Spleen (tissue), 11 donors: ENCODE measurements at regions not wholly inside any gene's neighbourhood (a gene's known extent, or its start where the extent isn't known, plus 50 kb on each side); places are given as distances from the start of the nearest gene placed in this dataset.

ENCODE experiments used
- DNase-seq: peaks from one replicate; pipeline ENCODE4 v3.0.0-alpha.2; 2020
- H3K27ac ChIP-seq, 8 donors: fragments of 200-600 bp; sonication (generic) in 7 of 8; 1 replicate in 4 of 8; 2 replicates in 4 of 8; pipeline versions ENCODE4 v1.5.0 to v1.8.0; 2016 to 2021; ENCODE audit warnings: inconsistent platforms in 4 of 8, mild to moderate bottlenecking in 4 of 8, moderate library complexity in 1 of 8
- H3K27me3 ChIP-seq, 7 donors: fragments of 200-600 bp; sonication (generic) in 6 of 7; replicated peaks in 1 of 7; 1 replicate in 4 of 7; 2 replicates in 3 of 7; pipeline versions ENCODE4 v1.5.0 to v1.8.0; 2016 to 2021; ENCODE audit warnings: inconsistent platforms in 3 of 7, mild to moderate bottlenecking in 1 of 7
- H3K36me3 ChIP-seq, 6 donors: fragments of 200-600 bp; sonication (generic) in 5 of 6; 1 replicate in 4 of 6; 2 replicates in 2 of 6; pipeline versions ENCODE4 v1.5.0 to v1.8.0; 2016 to 2021; ENCODE audit warnings: inconsistent platforms in 2 of 6
- H3K4me1 ChIP-seq, 6 donors: fragments of 200-600 bp; sonication (generic) in 5 of 6; 1 replicate in 3 of 6; 2 replicates in 3 of 6; pipeline versions ENCODE4 v1.5.0 to v1.8.0; 2016 to 2021; ENCODE audit warnings: inconsistent platforms in 3 of 6
- H3K4me3 ChIP-seq, 8 donors: fragments of 200-600 bp; sonication (generic) in 7 of 8; 1 replicate in 4 of 8; 2 replicates in 4 of 8; pipeline versions ENCODE4 v1.5.0 to v1.8.0; 2016 to 2021; ENCODE audit warnings: inconsistent platforms in 4 of 8, mild to moderate bottlenecking in 4 of 8, moderate library complexity in 2 of 8
- H3K9me3 ChIP-seq, 8 donors: fragments of 200-600 bp; sonication (generic) in 7 of 8; 1 replicate in 4 of 8; 2 replicates in 4 of 8; pipeline versions ENCODE4 v1.5.0 to v1.8.0; 2016 to 2021; ENCODE audit warnings: inconsistent platforms in 4 of 8
- CTCF ChIP-seq, 11 experiments: fragments of 200-600 bp in 7 of 11; fragments of 450-650 bp in 4 of 11; sonication (generic) in 4 of 11; IDR thresholded peaks in 8 of 11; conservative IDR thresholded peaks in 3 of 11; 1 replicate in 7 of 11; 2 replicates in 4 of 11; pipeline versions ENCODE4 v1.4.0 to v1.8.0; 2016 to 2021; ENCODE audit warnings: antibody characterized with exemption in 11 of 11, inconsistent platforms in 4 of 11, mild to moderate bottlenecking in 1 of 11
- POLR2A ChIP-seq, 3 donors: fragments of 450-650 bp; IDR thresholded peaks; one replicate each; pipeline ENCODE4 v1.5.1; 2017; ENCODE audit warnings: antibody characterized with exemption in 3 of 3, mild to moderate bottlenecking in 1 of 3
- POLR2AphosphoS5 ChIP-seq, 3 donors: sonication (generic); formaldehyde crosslinking; IDR thresholded peaks; one replicate each; pipeline ENCODE4 v1.5.1; 2017; ENCODE audit warnings: antibody characterized with exemption in 3 of 3
- WGBS, 5 donors: extraction: QIAGEN DNeasy Blood & Tissue Kit in 3 of 5; methylation state at CpG; one replicate each; pipeline versions ENCODE4 v1.1.5 to v1.1.7; 2013 to 2018; 5-methylcytosine and 5-hydroxymethylcytosine counted together
- intact Hi-C: fragments of 100-400 bp; cut with DNase I; formaldehyde crosslinking; loops from one replicate; pipeline ENCODE4 v1.15.0; 2023; ENCODE audit warnings: low total_unique reads
- donor health status: healthy with polysubstance abuse.
- donor health status: DM: no; HTN: no; CAD: no; lungs with moderate emphysema.
- donor health status: DM: no; HTN: no; CAD: no.
- donor health status: Bipolar disorder and iron deficiency.
- donor health status: healthy.
- donor health status: DM: no; HTN: no; CAD: no.
- donor health status: DM: yes; HTN: yes; CAD: no.

GRCh38 chr20:7637184-7637583, 303.1 kb downstream of the HAO1 start:
- H3K4me3 ChIP-seq = no peak overlapping the region
- no peaks in the 10 kb centered on the region for H3K36me3 ChIP-seq
- no peak for TF ChIP-seq POLR2AphosphoS5 (IDR thresholded peaks at IDR 0.05)
- TF ChIP-seq CTCF (IDR thresholded peaks at IDR 0.05 in 8 of 11, conservative IDR thresholded peaks at IDR 0.05 in 3 of 11) = no peak
- no peak for TF ChIP-seq POLR2A (IDR thresholded peaks at IDR 0.05)
- no peaks in the 10 kb centered on the region for H3K4me1 ChIP-seq
- no peaks in the 10 kb centered on the region for H3K9me3 ChIP-seq
- no peak for DNase-seq
- no peaks in the 10 kb centered on the region for H3K27me3 ChIP-seq
- no peak overlapping the region for H3K27ac ChIP-seq
- intact Hi-C loops = no loop called here

- H3K4me1 ChIP-seq = no peaks in the 10 kb centered on the region
- 59 to 70% (median 64%) methylated on average over 6 of the region's 6 CpGs for WGBS, 5 donors
- H3K27me3 ChIP-seq = no peaks in the 10 kb centered on the region
- H3K27ac ChIP-seq = no peak overlapping the region
- intact Hi-C loops = no loop called here
- H3K36me3 ChIP-seq = no peaks in the 10 kb centered on the region
- H3K4me3 ChIP-seq = no peak overlapping the region
- H3K9me3 ChIP-seq = peaks cover 0 to 14% (median 8%) of the 10 kb centered on the region in 8 donors
- TF ChIP-seq POLR2A (IDR thresholded peaks at IDR 0.05) (no peak), CTCF (IDR thresholded peaks at IDR 0.05 in 8 of 11, conservative IDR thresholded peaks at IDR 0.05 in 3 of 11) (no peak), POLR2AphosphoS5 (IDR thresholded peaks at IDR 0.05) (no peak)
- no peak for DNase-seq
Observed at GRCh38 chr20:7650086-7650879, 290.0 kb downstream of the HAO1 start.

GRCh38 chr20:7654231-7654630, 286.0 kb downstream of the HAO1 start:
- Histone ChIP-seq H3K27ac (no peak overlapping the region), H3K27me3 (no peaks in the 10 kb centered on the region), H3K9me3 (no peaks in the 10 kb centered on the region), H3K36me3 (no peaks in the 10 kb centered on the region), H3K4me3 (no peak overlapping the region), H3K4me1 (no peaks in the 10 kb centered on the region)
- no peak for DNase-seq
- TF ChIP-seq CTCF (IDR thresholded peaks at IDR 0.05 in 8 of 11, conservative IDR thresholded peaks at IDR 0.05 in 3 of 11) = no peak
- intact Hi-C loops = no loop called here

GRCh38 chr20:7656687-7657467, 283.4 kb downstream of the HAO1 start:
- Histone ChIP-seq H3K9me3 (no peaks in the 10 kb centered on the region), H3K36me3 (no peaks in the 10 kb centered on the region), H3K27ac (no peak overlapping the region), H3K27me3 (no peaks in the 10 kb centered on the region), H3K4me3 (no peak overlapping the region), H3K4me1 (no peaks in the 10 kb centered on the region)
- TF ChIP-seq POLR2AphosphoS5 (IDR thresholded peaks at IDR 0.05) = no peak
- no peak for TF ChIP-seq CTCF (IDR thresholded peaks at IDR 0.05 in 8 of 11, conservative IDR thresholded peaks at IDR 0.05 in 3 of 11)
- no peak for TF ChIP-seq POLR2A (IDR thresholded peaks at IDR 0.05)
- intact Hi-C loops = no loop called here
- DNase-seq = no peak
- WGBS, 5 donors = 71 to 87% (median 81%) methylated on average over 4 of the region's 4 CpGs
